HL-60/S4 (cell line): ENCODE measurements at regions not wholly inside any gene's neighbourhood (a gene's known extent, or its start where the extent isn't known, plus 50 kb on each side); places are given as distances from the start of the nearest gene placed in this dataset.

ENCODE experiments used
- in situ Hi-C: fragments of 300-500 bp; cut with MboI; formaldehyde crosslinking; loops from 2 replicates; pipeline ENCODE4 v1.14.3; 2022; ENCODE audit warnings: low sequenced_read_pairs

DNA sequence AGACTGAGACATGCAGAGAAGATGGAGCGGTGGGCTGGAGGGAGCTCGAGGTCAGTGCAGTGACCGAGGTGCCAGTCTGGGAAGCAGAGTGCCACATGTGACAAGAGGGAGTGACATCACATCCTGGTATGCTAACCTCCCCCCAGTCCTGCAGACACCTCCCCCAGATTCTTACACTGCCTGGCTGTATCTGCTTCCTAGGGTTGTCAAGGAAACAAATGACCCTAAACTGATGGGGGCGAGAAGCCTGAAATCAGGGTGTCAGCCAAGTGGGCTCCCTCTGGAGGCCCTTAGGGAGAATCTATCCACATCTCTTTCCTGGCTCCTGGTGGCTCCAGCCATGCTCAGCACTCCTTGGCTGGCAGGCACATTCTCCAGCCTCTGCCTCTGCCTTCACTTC lies 316.1 kb upstream of the ZMIZ1 start:
- in situ Hi-C loops: no loop called here

DNA sequence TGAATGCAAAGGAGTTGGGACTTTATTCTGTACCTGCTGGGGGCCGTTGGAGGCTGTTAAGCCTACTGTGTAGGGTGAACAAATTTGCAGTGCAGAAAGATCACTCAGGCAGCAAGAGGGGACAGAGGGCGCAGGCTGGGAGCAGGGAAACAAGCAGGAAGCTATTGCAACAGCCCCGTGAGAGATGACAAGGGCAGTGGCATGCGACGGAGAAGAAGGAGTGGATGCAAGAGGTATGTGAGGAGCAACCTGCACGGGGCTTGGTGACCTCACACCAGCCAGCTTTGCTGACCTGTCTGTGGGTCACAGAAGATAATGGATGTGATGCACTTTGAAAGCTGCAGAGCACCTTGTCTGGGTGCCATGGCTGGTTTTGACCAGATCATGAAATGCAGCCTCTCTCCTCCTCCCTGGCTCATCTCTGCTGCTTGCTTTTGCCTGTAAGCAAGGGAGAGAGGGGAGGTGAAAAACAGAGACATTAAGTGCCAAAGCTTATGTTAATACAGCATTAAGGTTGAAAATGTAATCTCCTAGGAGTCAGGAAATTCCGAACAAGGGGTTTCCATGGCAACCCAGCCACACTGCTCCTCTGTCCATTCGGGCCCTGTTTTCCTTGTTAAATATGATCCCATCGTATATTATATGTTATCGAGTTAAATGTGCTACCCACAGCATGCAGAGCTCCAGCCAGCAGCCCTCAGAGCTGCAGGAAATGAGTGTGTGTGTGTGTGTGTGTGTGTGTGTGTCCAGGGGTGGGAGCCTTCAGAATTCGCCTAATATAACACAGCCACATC lies 314.3 kb upstream of the ZMIZ1 start:
- in situ Hi-C loops: no loop called here

DNA sequence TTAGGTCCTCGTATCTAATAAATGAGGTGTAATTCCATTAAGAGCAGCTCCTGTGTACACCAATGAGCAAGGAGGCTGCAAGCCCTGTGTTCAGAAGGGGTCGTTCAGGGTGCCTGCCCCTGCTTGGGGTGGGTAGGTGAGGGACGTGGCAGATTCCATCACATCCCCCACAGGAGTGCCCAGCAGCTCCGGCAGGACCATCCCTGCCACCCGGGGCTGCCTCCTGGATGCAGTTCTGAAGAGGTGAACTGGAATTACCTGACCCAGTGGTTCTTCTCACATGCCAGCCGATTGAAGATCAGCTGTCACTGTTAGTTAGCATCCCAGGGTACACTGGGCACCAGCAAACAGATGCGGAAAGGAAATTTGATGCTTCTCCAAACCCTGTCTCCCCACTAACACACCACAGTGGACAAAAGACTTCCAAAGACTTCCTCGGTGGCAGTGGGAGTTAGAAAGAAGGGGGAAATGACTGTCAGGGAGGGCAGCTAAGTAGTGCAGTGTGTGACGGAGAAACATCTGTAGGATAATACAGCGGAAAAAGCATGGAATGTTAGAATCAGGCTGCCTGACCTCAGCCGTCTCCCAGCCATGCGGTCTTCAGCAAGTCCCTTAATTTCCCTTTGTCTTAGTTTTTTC lies 313.6 kb upstream of the ZMIZ1 start:
- in situ Hi-C loops: no loop called here

DNA sequence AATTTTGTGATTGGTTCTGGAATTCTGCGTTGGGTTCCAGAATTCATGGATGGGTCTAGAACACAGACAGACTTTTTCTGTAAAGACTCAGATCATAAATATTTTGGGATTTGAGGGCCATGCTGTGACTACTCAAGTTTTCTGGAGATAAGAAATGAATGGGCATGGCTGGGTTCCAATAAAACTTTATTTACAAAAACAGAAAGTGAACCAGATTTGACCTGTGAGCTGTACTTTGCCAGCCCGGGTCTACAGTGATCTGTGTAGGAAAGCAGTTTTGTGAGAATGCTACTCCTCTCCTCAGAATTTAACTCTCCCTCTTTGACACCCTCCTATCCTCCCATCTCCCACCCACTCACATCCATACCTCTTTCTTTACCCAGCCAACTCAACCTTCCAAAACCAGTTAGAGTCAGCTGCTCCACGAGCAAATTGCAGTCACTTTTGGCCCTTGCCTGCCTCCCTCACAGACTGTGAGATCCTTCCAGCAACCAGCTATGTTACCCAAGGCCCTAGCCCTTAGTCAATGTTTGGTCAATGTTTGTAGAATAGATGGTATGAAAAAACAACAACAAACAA lies 312.8 kb upstream of the ZMIZ1 start:
- in situ Hi-C loops: no loop called here

DNA sequence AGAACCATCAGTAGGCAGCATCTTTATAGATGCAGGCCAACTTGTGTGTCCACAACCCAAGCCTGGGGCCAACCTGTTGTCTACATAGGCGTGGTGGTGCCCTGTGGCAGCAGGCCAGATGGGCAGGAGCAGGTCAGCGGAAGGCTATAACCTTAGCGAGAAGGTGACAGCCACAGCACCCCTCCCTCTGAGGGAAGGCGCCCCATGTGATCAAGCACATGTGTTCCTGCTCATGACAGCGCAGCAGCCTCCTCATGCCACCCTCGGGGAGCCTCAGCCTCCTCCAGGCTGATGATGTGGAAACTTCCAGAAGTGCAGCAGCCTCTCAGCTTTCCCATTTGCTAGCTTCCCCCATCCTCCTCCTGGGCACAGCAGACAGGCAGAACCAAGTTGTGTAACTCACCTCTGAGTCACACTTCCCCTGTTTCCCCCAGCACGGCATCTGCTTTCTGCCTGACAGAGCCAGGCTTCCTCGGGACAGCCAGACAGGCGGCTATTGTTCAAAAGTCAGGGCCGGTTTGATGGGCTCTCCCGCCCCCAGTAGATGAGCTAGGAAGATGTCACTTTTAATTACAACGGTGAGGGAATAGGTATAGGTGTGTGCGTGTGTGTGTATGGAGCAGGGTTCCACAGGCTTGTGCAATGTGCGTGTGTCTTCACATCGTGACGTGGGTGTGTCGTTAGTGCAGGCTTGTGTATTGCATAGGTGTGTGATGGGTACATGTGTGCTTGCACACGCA lies 312.0 kb upstream of the ZMIZ1 start:
- in situ Hi-C loops: no loop called here

DNA sequence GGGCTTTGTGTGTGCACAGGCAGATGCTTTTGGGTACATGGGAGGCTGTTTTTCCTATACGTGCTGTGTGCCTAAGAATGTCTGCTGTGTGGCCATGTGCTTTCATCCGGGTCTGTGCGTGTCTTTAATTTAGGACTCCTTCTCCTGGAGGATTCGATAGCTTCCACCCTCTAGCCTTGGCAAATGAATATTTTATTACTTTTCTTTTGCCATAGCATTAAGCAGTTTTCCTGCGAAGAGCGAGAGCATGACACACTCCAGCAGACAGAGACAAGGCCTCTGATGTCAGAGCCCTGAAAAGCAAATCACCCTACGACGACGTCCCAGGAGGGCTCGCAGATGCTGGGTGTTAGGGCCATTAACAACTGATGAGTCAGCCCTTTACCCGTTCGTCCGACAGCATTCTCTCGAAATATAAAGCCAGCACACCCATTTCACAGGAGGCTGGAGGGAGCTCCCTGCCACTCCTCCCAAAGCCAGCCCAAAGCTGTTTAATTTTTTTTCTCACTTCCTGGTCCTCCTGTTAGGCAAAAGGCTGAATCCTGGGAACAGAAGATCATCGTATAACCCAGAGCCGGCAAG lies 311.3 kb upstream of the ZMIZ1 start:
- in situ Hi-C loops: no loop called here

DNA sequence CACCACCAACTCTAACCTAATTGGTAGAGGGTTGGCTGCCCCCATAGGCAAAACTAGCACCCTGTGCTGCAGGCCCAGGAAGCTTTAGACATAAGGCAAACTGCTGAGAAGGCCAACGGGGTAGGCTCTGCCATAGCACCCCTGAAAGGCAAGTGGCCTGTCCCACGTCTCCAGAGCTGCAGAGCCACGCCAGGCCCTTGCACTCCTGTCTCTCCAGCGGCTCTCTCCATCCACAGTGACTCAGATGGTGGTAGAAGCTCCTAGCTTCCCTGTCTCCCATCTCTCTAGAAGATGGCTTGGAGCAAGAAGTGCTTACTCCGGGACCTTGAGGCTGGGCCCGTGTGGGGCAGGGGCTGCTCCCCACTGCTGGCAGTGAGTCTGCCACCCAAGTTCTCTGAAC lies 310.6 kb upstream of the ZMIZ1 start:
- in situ Hi-C loops: no loop called here

DNA sequence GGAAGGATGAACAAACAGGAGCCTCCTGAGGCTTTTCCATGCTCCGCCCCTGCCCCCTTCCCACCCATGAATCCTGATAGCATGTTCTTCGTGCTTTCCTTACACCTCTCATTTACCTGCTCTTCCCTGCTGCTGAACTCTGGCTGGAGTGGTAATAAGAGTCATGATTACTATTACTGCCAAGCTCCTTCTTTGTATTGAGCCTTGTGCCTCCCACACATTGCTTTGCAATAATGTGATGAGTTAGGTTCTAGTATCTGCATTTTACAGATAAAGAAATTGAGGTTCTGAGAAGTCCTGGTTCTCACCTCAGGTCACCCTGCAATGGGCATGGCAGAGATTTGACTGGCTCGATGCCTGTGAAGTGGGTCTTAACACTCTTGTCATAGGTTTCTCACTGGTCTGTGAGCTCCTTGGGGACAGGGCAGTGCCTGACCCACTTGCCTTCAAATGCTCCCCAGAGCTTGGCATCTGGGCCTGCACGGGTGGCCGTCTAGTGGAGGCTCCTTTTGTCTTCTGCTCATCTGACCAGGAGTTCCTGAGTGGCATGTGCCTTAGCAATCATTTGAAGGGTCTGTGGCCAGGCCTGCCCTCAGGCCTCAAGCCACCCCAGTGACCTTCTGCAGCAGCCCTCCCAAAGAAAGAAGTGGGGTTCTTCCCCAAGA lies 309.2 kb upstream of the ZMIZ1 start:
- in situ Hi-C loops: no loop called here

DNA sequence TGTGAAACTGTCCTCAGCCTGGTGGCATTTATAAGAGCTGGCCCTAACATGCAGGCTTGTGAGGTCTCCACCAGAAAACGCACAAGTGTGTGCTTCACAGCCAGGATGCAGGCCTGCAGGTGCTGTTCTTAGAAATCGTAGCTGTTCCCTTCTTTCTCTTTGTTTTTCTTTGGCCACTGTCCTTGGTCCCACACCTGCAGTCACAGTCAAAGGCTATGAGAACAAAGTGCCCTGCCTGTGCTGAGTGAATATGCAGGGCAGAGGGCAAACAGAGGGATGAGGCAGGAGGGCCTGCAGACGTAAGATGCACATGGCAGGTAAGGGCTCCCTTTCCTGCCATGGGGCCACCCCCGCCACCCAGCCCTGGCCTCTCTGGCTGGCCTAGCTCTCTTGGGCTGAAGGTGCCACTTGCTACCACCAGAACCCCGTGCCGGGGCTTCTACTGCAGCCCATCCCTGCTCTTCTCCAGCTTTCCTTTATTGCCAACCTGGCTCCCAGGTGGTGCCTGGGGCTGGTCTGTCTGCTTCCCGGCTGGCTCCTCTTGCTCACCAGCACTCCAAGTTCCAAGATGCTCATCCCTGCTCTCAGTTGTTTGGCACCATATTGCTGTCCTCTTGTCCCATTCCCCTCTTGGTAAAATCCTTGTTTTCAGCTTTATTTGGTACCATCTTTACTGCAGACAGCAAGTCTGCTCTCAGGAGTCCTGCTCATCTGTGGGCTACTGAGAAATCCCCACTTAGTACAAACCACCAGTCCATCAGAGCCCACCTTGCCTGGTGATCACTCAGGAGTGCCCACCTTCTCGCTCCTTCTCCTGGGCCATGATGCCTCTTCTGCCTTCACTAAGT lies 308.1 kb upstream of the ZMIZ1 start:
- in situ Hi-C loops: no loop called here

DNA sequence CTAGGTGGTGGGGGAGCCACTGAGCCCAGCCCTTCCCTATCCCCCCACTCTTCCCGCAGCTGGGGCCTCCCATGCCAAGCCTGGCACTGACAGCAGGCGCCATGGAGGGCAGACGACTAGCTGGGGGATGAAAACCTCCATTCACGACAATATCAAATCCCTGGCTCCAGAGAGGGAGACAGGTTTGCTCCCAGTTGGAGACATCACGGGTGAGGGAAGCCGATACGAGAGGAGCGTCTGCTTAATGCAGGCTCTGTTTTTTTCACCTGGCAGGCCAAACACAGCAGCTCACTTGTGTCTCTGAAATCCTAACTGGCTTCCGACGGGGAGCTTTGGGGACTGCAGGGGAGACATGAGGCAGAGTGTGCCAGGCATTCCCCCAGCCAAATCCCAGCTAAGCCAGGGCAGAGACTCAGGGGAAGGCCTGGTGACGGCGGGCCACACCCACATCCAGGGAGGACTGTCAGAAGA lies 307.4 kb upstream of the ZMIZ1 start:
- in situ Hi-C loops: no loop called here

DNA sequence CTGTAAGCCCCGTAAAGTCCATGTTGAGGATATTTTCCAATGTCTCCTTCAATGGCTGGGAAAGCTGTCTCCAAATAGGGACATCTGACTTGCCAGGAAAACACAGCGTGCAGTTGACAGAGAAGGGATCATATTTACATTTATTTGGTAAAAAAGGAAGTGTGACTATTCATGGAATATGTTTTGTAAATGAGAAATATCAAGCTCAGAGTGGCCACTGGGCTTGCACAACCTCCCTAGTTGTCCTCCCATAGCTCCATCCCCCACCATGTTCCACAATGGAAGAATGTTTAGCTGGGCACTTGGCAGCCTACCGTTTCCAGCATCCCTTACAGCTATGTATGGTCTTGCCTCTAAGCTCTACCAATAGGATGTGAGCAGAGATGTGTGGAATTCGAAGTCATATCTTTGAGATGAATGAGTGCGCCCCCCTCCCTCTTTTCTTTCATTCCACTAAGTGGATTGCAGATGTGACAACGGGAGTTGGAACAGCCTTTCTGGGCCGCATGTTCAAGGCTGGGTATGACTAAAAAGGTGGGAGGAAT lies 306.6 kb upstream of the ZMIZ1 start:
- in situ Hi-C loops: no loop called here

DNA sequence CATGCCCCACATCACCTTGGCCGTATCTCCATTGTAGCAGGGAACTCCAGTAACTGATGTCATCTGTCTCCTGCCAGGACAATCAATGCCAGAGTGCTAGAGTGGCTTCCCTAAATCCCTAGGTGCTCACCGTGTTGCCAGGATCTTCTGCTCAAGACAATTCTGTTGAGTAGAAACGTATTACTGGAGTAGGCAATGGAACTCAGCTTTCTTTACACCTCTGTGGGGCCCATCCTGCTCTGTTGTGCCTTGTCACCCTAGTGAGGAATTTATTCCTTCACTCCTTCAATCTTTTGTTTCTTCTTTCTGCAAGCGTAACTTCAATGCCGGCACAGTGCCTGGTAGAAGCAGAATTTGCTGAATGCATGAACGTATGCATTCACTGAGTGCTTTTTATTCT lies 305.5 kb upstream of the ZMIZ1 start:
- in situ Hi-C loops: no loop called here

DNA sequence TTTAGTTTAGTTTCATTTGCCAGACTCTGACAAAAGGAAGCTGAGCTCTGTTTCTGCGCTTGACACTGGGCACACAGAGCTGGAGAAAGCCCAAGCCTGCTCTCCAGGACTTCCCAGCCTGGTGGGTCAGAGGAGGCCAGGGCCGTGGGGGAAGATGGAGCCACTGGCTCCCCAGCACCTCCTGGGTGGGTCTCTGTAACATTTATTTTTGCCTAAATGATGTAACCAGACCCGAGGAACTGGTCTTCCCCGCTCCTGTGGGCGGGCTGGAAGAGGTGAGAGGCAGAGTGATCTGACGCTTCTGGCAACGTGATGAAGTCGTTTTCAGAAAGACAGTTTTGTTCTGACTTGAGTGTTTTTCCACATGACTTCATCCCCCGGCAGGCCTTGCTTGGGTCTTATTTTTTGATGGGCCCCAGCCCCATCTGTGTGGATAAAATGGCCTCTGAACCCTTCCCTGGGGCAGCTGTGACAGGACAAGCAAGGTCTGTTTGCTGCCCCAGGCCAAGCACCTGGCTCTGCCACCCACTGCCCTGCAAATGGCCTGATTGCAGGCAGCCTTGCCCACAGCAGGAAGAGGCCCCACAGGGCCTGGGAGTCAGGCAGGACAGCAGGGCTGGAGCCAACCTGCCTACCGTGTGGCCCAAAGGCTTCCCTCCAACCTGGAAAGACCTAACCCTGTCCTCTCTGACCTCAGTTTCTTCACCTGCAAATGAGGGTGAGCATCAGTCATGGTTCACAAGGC lies 304.9 kb upstream of the ZMIZ1 start:
- in situ Hi-C loops: no loop called here

DNA sequence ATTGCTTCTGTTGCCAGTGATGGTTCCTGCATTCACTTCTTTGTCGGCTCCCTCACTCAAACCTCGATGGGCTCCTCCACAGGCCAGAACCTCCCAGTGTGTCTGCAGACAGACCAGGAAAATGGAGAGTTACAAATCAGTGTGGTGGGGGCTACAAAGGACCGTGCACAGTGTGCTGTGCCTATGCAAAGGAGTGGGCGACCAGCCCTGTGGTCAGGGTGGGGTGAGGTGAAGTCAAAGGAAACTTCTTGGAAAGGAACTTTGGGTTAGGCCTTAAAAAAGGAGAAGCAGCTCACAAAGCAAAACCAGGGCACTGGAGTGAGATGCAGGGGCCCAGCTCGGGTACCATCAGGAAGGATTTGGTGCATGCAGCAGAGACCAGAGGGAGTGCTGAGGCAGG lies 304.3 kb upstream of the ZMIZ1 start:
- in situ Hi-C loops: no loop called here

DNA sequence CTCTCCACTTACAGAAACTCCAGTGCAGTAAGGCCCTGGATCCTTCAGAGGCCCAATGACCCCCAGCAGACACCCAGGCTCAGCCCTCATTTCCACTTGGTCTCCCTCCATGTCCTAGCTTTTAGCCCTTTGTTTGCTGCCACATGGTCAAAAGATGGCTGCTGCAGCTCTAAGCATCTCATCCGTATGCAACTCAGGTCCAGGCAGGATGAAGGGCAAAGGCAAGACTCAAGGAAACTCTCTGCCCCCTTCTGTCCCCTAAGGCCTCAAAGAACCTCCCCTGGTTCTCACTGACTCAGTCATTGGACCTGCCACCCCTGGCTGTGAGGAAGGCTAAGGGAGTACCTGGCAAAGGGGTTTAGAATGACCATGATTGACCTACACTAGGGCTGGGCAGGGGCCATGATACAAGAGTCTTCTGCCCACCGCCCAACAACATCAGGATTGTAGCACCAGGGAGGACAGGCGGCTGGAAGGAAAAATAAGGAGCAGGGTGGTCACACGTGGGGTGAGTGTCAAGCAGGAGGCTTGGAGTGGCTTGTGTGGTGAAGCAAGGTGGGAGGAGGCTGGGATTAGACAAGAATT lies 303.8 kb upstream of the ZMIZ1 start:
- in situ Hi-C loops: no loop called here

DNA sequence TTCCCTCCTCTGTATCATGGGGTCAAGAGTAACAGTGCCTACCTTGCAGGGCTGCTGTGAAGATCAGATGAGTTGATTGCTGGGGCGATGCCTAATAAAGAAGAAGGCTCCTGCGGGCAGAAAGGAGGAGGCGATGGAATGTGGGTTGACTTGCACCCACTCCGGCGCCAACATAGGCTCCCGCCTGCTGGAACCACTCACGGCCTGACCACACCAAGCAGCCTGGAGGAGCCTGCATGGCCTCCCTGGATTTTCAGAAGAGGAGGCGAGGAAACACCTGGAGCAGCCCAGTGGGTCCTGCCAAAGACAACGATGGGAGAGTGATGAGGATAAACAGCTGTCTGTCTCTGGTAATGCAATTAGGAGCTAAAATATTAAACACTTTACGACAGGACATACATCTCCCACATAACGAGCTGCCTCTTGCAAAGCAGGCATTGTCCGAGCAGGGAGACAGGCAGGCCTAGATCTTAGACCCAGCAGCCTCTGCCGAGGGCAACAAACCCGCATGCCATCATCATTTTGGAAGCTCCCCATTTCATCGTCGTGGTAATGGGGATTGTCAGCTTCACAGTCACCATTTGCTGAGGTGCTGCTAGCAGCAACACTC lies 302.9 kb upstream of the ZMIZ1 start:
- in situ Hi-C loops: no loop called here

DNA sequence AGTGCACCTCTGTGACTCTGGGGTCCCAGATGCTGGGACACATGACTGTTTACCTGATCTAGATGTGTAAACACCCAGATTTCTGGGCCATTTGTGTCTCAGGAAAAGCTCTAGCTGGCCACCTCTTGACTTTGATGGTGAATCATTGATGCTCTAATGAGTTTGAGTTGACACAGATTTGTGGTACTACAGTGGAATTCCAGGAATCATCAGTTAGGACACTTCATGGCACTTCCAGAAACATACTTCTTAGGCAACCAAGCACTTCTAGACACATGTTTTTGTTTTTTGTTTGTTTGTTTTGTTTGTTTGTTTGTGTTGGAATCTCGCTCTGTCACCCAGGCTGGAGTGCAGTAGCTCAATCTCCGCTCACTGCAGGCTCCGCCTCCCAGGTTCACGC lies 302.2 kb upstream of the ZMIZ1 start:
- in situ Hi-C loops: no loop called here
